CD4-positive, CD25-positive, alpha-beta regulatory T cell (primary cell): ENCODE measurements at regions not wholly inside any gene's neighbourhood (a gene's known extent, or its start where the extent isn't known, plus 50 kb on each side); places are given as distances from the start of the nearest gene placed in this dataset.
"Not testable (repeated sequence)": the region's sequence is repeated elsewhere in the genome, so short reads cannot be mapped to it uniquely, and the experiment has no call there.

Experiments used
- ATAC-seq, 2 donors: fragments of 150-1000 bp; cut with Tn5 transposase; one replicate each; pipeline ENCODE4 v1.10.0; 2021; ENCODE audit warnings: low read depth in 2 of 2, moderate number of reproducible peaks in 2 of 2, moderate library complexity in 1 of 2
- DNase-seq, 3 donors: peaks; one replicate each; pipeline versions ENCODE4 v3.0.0 to v3.0.0-alpha.2; 2012 to 2022; ENCODE audit warnings: mixed read lengths in 1 of 3
- H3K27ac ChIP-seq: one replicate; pipeline ENCODE4 v1.7.0; 2013; ENCODE audit warnings: mild to moderate bottlenecking, low read length; ENCODE audit not compliant: insufficient read depth, poor library complexity, severe bottlenecking
- H3K27me3 ChIP-seq: one replicate; pipeline ENCODE4 v1.7.0; 2013; ENCODE audit warnings: low read length; ENCODE audit not compliant: control insufficient read depth, insufficient read depth
- H3K36me3 ChIP-seq: one replicate; pipeline ENCODE4 v1.7.0; 2013; ENCODE audit warnings: mild to moderate bottlenecking, low read length, moderate library complexity; ENCODE audit not compliant: control insufficient read depth, insufficient read depth
- H3K4me1 ChIP-seq: 2 replicates; pipeline ENCODE4 v1.7.0; 2013; ENCODE audit warnings: mild to moderate bottlenecking, low read length; ENCODE audit not compliant: insufficient read depth, control insufficient read depth, poor library complexity, severe bottlenecking
- H3K4me3 ChIP-seq: one replicate; pipeline ENCODE4 v1.7.0; 2013; ENCODE audit warnings: low read depth, mild to moderate bottlenecking, low read length, moderate library complexity
- H3K9me3 ChIP-seq, 2 experiments: 1 replicate in 1 of 2; 2 replicates in 1 of 2; pipeline ENCODE4 v1.7.0; 2013; ENCODE audit warnings: low read length in 2 of 2, mild to moderate bottlenecking in 1 of 2, moderate library complexity in 1 of 2; ENCODE audit not compliant: control insufficient read depth in 2 of 2
- H3K27ac Mint-ChIP-seq, 3 donors: one replicate each; pipeline ENCODE4 v1.8.0; 2020 to 2022; ENCODE audit warnings: mild to moderate bottlenecking in 3 of 3, mixed read lengths in 3 of 3, moderate library complexity in 2 of 3
- H3K27me3 Mint-ChIP-seq: one replicate; pipeline ENCODE4 v1.8.0; 2022; ENCODE audit warnings: mild to moderate bottlenecking, mixed read lengths
- H3K36me3 Mint-ChIP-seq: one replicate; pipeline ENCODE4 v1.8.0; 2020; ENCODE audit warnings: mixed read lengths
- H3K4me1 Mint-ChIP-seq, 4 donors: one replicate each; pipeline ENCODE4 v1.8.0; 2020 to 2022; ENCODE audit warnings: mixed read lengths in 4 of 4, mild to moderate bottlenecking in 1 of 4
- H3K4me3 Mint-ChIP-seq, 4 donors: one replicate each; pipeline ENCODE4 v1.8.0; 2020 to 2022; ENCODE audit warnings: mild to moderate bottlenecking in 4 of 4, mixed read lengths in 4 of 4, moderate library complexity in 3 of 4
- H3K9me3 Mint-ChIP-seq, 7 donors: one replicate each; pipeline ENCODE4 v1.8.0; 2020 to 2022; ENCODE audit warnings: mixed read lengths in 7 of 7, mild to moderate bottlenecking in 3 of 7, moderate library complexity in 2 of 7

DNA sequence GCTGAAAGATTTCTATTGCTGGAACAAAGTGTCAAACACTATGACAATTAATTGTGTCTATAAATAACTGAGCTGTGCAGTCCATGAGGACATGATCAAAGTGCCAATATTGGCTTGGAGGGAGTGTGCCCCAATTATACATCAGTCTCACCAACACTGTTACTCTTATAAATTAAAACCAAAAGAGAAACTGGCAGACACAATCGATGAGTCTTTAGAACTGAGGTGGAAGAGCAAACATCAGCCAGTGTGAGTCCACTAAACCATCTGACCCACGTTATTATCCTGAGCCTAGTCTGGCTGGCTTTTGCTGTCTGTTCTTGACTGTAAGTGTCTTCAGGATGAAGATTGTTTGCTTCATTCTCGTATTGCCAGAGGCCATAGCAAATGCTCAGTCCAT, 98.9 kb downstream of the OLIG3 start:
- Mint-ChIP-seq H3K9me3 (peaks cover 0 to 2% (median 0%) of the 10 kb centered on the region in 7 donors), H3K27ac (no peak overlapping the region), H3K4me1 (peaks cover 27 to 42% (median 31%) of the 10 kb centered on the region in 4 donors), H3K27me3 (peaks cover 6% of the 10 kb centered on the region), H3K36me3 (peaks cover 5% of the 10 kb centered on the region), H3K4me3 (no peak overlapping the region)
- Histone ChIP-seq H3K36me3 (no peaks in the 10 kb centered on the region), H3K27ac (no peak overlapping the region), H3K4me3 (no peak overlapping the region), H3K27me3 (no peaks in the 10 kb centered on the region), H3K9me3 (no peaks in the 10 kb centered on the region), H3K4me1 (peaks cover 17% of the 10 kb centered on the region)
- no peak for DNase-seq
- ATAC-seq, result no peak

- ATAC-seq, result no peak
These were observed 103.0 kb downstream of the OLIG3 start for GRCh38 chr6:137391061-137391814.

GRCh38 chr6:137390334-137390733, 103.9 kb downstream of the OLIG3 start:
- Histone ChIP-seq H3K36me3 (no peaks in the 10 kb centered on the region), H3K4me1 (peaks cover 51% of the 10 kb centered on the region), H3K27ac (peak overlapping the region; percentile 73), H3K4me3 (no peak overlapping the region), H3K9me3 (no peaks in the 10 kb centered on the region), H3K27me3 (no peaks in the 10 kb centered on the region)
- Mint-ChIP-seq H3K9me3 (peaks cover 0 to 8% (median 3%) of the 10 kb centered on the region in 7 donors), H3K27ac (peak overlapping the region; percentile 83 to 98 (median 91)), H3K4me3 (peak overlapping the region; percentile 3 to 88 (median 80)), H3K27me3 (no peaks in the 10 kb centered on the region), H3K36me3 (peaks cover 8% of the 10 kb centered on the region), H3K4me1 (peaks cover 32 to 80% (median 51%) of the 10 kb centered on the region in 4 donors)
- DNase-seq, result no peak
- no peak for ATAC-seq

More at GRCh38 chr6:137391061-137391814, 103.0 kb downstream of the OLIG3 start:
- Histone ChIP-seq H3K9me3 (no peaks in the 10 kb centered on the region), H3K27ac (peak overlapping the region; percentile 73), H3K27me3 (no peaks in the 10 kb centered on the region), H3K4me3 (no peak overlapping the region), H3K36me3 (no peaks in the 10 kb centered on the region), H3K4me1 (peaks cover 51% of the 10 kb centered on the region)
- peak overlapping the region in 2 of 3 donors; percentile 83 to 98 for H3K27ac Mint-ChIP-seq
- H3K27me3 Mint-ChIP-seq, result no peaks in the 10 kb centered on the region
- H3K36me3 Mint-ChIP-seq, result peaks cover 8% of the 10 kb centered on the region
- H3K4me3 Mint-ChIP-seq, result peak overlapping the region in 1 of 4 donors; percentile 22
- peaks cover 0 to 4% (median under 1%) of the 10 kb centered on the region in 7 donors for H3K9me3 Mint-ChIP-seq
- peaks cover 32 to 72% (median 47%) of the 10 kb centered on the region in 4 donors for H3K4me1 Mint-ChIP-seq
- DNase-seq, result no peak

DNA sequence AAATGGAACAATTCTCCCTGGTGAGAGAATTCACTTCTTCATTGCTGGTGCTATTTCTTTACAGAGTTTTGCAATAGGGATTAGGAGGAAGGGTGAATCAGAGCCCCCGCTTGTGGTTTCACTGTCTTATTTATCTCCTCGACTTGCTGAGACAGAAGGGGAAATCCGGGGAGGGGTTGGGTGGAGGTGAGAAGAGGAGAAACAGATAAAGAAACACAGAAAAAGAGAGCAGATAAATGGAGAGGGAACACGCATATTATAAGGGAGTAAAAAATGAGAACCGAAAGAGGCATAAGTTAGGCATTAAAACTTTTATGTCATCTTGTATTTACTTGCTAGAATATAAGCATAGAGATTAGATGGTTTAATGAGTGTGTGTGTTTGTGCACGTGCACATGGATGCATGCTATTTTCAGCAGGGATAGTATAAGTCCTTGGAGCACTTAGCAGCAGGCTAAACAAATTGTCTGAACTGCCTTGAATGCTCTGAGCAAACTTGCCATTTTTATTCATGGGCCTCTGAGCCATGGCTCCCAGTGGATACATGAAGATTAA, 105.0 kb downstream of the OLIG3 start:
- H3K9me3 ChIP-seq, result no peaks in the 10 kb centered on the region
- H3K36me3 ChIP-seq, result no peaks in the 10 kb centered on the region
- DNase-seq (peak; percentile 26 to 91 (median 49)), ATAC-seq (peak; percentile 97 to 99)
- Mint-ChIP-seq H3K27me3 (no peaks in the 10 kb centered on the region), H3K4me3 (peak overlapping the region; percentile 75 to 88 (median 83)), H3K36me3 (peaks cover 8% of the 10 kb centered on the region), H3K4me1 (peaks cover 32 to 87% (median 52%) of the 10 kb centered on the region in 4 donors), H3K9me3 (peaks cover 0 to 8% (median 3%) of the 10 kb centered on the region in 7 donors), H3K27ac (peak overlapping the region; percentile 83 to 98 (median 91))
- H3K27me3 ChIP-seq, result no peaks in the 10 kb centered on the region
- peak overlapping the region; percentile 73 for H3K27ac ChIP-seq
- peaks cover 51% of the 10 kb centered on the region for H3K4me1 ChIP-seq
- peak overlapping the region; percentile 77 for H3K4me3 ChIP-seq

- no peak overlapping the region for H3K27ac ChIP-seq
- no peaks in the 10 kb centered on the region for H3K27me3 ChIP-seq
- H3K36me3 ChIP-seq, result no peaks in the 10 kb centered on the region
- H3K4me1 Mint-ChIP-seq, result peaks cover 24 to 87% (median 48%) of the 10 kb centered on the region in 4 donors
- ATAC-seq (no peak), DNase-seq (no peak)
- no peaks in the 10 kb centered on the region for H3K27me3 Mint-ChIP-seq
- peak overlapping the region in 2 of 3 donors; percentile 28 to 63 for H3K27ac Mint-ChIP-seq
- H3K36me3 Mint-ChIP-seq, result peaks cover 5% of the 10 kb centered on the region
- H3K9me3 ChIP-seq, result no peaks in the 10 kb centered on the region
- no peak overlapping the region for H3K4me3 ChIP-seq
- peaks cover 0 to 8% (median 3%) of the 10 kb centered on the region in 7 donors for H3K9me3 Mint-ChIP-seq
- H3K4me3 Mint-ChIP-seq, result no peak overlapping the region
- H3K4me1 ChIP-seq, result peaks cover 47% of the 10 kb centered on the region
These were observed 107.0 kb downstream of the OLIG3 start for GRCh38 chr6:137387096-137387764.

- not testable (repeated sequence) for ATAC-seq, H3K27ac Mint-ChIP-seq, H3K27me3 Mint-ChIP-seq, H3K4me3 Mint-ChIP-seq, DNase-seq, H3K36me3 ChIP-seq, H3K27me3 ChIP-seq, H3K4me3 ChIP-seq, H3K9me3 ChIP-seq, H3K36me3 Mint-ChIP-seq, H3K27ac ChIP-seq
- H3K4me1 Mint-ChIP-seq, result peaks cover 14 to 57% (median 28%) of the 10 kb centered on the region in 4 donors
- peaks cover 13% of the 10 kb centered on the region for H3K4me1 ChIP-seq
- peaks cover 0 to 19% (median 4%) of the 10 kb centered on the region in 7 donors for H3K9me3 Mint-ChIP-seq
These were observed 110.9 kb downstream of the OLIG3 start for GRCh38 chr6:137383287-137383686.

DNA sequence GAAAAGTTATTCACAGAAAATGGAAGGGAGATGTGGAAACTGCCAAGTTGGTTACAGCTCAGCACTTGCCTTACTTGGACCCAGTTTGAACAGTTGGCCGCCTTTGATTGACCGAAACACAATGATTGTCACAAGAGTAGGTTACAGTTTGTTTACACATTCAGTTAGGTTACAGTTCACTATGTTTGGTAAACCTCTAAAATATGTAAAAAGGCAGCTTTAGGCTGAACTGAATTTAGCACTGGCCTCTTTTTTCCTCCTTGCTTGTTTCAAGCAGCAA, 116.2 kb downstream of the OLIG3 start:
- Mint-ChIP-seq H3K4me1 (peaks cover 9 to 34% (median 20%) of the 10 kb centered on the region in 4 donors), H3K4me3 (no peak overlapping the region), H3K36me3 (peaks cover 7% of the 10 kb centered on the region), H3K27me3 (peaks cover 5% of the 10 kb centered on the region), H3K9me3 (peaks cover 0 to 14% (median 1%) of the 10 kb centered on the region in 7 donors), H3K27ac (no peak overlapping the region)
- no peak overlapping the region for H3K27ac ChIP-seq
- H3K27me3 ChIP-seq, result no peaks in the 10 kb centered on the region
- no peak overlapping the region for H3K4me3 ChIP-seq
- ATAC-seq, result no peak
- no peaks in the 10 kb centered on the region for H3K4me1 ChIP-seq
- DNase-seq, result no peak
- no peaks in the 10 kb centered on the region for H3K9me3 ChIP-seq
- H3K36me3 ChIP-seq, result no peaks in the 10 kb centered on the region
